Fibroblast of skin of back (primary cell): ENCODE measurements at regions not wholly inside any gene's neighbourhood (a gene's known extent, or its start where the extent isn't known, plus 50 kb on each side); places are given as distances from the start of the nearest gene placed in this dataset.
"Not testable (repeated sequence)": the region's sequence is repeated elsewhere in the genome, so short reads cannot be mapped to it uniquely, and the experiment has no call there.

Experiments used
- DNase-seq: peaks from one replicate; pipeline ENCODE4 v3.0.0-alpha.2; 2013

DNA sequence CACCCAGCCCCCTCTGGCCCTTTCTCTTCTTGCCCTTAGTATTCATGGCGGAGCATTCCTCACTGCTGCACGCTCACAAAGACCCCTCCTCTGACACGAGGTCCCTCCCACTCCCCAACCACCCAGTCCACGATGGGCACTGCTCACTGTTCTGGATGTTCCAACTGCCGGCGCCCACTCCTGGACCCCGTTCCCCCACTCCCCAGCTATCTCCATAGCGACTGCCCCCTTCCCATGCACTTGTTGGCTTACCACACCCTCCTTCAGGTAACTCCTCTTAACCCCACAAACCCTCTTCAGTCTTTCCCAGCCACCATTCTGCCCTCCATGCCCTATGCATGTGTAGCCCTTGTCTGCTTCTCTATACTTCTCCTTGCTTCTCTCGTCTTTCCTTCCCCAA is 961.5 kb upstream of the DEFB115 start:
- DNase-seq: not testable (repeated sequence)

DNA sequence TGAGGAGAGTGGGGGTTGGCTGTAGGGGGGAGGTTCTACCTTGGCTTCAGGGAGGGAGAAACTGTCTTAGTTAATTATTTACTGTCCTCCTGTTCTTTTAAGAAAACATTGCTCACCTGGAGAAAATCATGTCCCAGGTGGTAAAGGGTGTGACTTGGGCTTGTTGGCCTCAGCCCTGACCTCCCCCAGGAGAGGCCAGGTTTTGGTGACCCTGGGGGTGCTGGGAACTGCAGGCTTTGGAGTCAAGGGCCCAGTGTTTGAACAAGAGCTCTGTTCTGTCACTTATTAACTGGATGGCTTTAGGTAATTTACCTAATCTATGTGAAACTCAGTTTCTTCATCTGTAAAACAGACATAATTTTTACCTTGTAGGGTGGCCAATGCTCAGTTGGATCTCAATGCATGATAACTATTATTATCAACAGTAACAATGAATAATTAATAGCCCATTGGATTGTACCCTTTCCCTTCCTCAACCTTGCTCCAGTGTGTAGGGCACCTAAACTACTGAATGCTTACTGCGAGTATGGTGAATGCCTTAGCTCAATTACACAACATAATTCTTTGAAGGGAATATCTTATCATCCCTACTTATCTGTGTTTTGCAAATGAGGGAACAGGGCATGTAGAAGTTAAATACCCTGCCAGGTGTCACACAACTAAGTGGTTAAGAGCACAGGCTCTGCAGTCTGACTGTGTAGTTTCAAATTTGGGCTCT is 959.4 kb upstream of the DEFB115 start:
- not testable (repeated sequence) for DNase-seq

DNA sequence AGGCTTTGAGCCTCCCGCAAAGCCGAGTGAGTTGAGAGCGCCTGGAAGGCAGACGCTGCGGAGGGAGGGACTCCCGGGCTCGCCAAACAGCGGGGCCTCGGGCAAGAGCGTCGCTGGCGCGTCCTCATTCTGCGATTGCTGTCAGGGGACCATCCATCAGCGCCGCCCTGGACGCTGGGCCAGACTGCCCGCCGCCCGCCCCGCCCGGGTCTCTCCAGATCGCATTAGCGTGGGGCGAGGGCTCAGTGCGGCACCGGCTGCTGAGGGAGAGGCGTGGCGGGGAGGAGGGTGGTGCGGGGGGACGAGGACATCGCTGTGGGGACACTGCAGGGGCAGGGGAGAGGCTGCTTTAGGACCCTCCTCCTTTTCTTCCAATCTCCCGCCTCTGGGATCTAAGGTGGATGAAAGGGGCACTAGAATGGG is 957.2 kb upstream of the DEFB115 start:
- DNase-seq: not testable (repeated sequence)

DNA sequence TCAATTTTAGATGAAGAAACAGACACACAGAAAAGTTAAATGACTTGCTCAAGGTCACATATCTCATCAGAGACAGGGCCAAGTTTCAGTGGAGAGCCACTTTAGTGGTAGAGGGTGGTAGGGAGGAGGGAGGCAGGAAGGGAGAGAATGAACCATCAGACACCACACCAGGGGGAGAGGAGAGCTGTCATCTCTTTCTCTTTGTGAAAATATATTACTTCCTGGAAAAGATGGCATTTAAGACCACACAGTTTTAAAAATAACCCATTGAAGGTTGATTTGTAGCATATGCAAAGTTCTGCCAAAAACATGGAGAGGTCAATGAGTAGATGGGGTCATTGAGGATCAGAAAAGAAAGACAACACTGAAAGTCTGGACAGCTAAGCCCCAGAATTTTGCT is 954.7 kb upstream of the DEFB115 start:
- DNase-seq: not testable (repeated sequence)

DNA sequence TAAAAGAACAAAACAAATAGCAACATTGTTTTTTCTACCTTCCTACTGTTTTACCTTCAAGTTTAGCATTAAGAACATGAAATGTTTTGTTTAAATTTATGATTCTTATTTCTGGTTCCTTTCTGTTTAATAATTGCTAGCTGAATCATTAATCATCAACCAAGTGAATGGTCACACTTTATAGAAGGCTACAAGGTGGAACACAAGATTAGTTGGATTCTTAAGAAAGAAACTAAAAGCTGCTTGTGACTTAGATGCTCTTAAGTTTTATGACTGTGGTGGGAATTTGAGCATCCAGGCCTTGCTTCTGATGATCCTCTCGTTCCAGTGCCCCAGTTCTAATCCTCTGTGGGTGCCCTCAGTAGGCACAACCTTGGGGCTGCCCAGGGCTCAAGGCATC is 947.5 kb upstream of the DEFB115 start:
- DNase-seq: not testable (repeated sequence)

DNA sequence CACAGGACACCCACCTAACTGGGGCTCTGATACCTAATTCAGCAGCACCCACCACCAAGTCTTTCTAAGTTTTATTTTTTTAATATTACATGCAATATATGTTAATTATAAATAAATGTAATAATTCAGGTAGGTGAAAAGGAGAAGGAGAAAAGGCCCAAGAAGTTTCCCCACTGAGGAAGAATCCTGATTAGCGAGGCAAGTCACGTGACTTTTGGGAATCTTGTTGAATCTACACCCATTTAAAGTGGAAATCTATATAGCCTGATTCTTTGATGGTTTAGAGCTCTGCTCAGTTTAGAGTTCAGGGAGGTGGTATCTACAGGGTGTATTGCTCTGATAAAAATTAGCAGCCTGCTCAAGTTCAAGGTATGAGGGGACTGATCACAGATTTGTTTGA is 947.1 kb upstream of the DEFB115 start:
- DNase-seq: not testable (repeated sequence)

DNA sequence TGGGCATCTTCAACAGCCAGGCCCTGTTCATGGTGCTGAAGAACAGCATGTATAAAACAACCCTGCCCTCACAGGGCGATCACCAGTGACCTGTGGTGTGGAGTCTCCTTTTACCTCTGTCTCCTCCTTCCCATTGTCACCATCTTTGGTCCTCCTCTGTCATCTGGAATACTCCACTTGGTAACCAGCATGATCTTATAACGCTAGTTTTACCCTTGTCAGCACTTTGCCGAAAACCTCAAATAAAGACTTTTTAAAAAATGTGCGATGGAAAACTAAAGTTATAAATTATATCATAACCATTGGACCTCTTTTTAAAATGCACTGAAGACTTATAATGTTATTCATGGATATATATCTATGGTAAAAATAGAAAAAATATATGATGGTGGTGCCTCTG is 945.2 kb upstream of the DEFB115 start:
- not testable (repeated sequence) for DNase-seq

DNA sequence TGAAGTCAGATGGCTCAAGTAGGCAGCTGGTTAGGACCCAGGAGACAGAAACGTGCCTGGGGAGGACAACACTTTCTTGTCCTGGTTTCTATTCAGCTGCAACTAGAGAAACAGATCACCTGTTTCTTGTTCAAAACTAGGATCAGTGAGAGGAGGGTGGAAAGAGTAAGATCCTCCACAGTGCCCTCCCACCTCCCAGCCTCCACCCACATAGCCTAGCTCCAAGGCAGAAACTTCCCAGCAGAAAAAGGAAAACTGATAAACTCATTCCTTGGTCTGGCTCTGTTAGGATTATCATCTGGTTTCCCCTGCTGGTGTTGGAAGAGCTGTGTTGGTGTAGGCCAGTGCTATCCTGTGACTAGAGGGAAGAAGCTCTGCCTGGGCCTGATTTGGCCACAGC is 943.8 kb upstream of the DEFB115 start:
- DNase-seq: not testable (repeated sequence)

DNA sequence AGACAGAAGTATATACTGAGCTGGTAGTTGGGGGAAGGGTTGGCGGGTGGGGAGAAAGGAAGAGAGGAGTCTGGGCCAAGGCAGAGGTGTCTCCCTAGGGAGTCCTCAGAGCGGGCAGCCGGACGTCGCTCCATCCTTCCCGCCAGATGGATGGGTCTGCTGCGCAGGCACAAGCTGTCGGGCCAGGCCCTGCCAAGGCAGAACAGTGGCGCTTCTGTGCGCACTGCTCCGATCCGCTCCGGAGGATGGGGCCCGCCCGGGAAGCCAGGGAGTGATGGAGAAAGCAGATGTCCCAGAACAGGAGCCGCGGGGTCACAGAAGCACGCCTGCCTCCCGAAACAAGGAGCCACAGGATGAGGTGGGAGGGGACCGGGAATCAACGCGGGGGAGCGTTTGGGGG is 941.4 kb upstream of the DEFB115 start:
- not testable (repeated sequence) for DNase-seq

DNA sequence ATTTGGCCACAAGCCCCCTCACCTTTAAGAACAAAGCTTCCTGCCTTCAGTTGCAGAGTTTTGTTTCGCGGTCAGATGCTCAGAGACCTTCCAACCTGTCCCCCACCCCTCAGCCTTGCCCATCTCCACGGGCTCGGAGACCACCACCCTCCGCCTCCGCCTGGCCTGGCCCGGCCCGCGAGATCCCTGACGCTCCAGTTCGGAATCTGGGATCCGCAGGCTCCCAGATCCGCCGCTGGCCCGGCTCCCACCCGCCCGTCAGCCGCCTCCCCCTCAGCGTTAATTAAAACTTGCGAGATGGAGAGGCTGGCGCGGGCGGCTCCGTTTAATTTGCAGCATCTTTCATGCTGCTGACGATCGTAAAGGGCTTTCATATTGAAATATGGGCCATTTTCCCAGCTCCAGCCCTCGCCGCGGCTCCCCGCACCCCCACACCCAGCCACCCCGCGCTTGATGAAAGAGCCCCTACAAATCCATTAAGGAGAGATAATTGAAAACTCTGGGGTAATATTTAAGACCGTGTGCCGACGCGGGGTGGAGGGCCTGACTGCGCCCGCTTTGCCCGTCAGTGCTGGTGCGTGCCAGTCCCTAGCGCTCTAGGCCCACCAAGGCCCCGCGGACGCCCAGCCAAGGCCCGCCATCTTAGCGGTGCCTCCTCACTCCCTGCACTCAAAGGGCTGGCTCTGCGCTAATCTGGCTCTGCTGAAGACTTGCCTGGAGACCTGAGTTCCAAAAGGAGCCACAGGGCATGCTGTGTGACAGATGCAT is 940.7 kb upstream of the DEFB115 start:
- DNase-seq: not testable (repeated sequence)

DNA sequence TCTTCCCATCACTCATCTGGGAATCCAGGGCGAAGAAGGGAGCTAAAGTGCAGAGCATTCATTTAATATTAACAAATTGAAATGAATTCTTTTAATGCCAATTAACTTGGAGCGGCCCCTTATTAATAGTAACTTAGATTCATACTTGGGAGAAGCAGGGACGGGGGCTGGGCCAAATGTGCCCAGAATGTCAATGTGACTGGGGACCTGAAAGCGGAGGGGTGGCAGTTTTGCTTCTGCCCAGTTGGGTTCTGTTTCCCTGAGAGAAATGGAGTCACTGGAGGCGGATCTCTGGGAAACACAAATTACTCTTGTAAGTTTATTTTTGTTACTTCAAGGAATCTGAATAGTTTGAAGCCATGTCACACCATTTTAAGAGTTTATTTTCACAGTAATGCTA is 923.7 kb upstream of the DEFB115 start:
- not testable (repeated sequence) for DNase-seq

DNA sequence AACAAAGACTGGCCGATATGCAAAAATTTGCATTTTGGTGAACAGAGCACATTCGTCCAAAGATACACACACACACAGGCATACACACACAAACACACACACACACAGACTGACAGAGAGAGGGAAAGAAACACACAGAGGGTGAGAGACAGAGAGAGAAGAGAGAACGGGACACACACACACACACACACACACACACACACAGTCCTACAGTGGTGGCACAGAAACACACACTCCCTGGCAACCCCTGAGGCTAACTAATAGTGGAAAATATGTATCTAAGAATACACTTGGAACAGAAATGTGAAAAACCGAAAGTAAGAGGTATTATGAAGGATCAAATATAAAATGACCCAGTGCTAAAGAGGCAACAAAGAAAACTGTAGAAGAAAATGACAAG is 919.9 kb upstream of the DEFB115 start:
- DNase-seq: not testable (repeated sequence)

DNA sequence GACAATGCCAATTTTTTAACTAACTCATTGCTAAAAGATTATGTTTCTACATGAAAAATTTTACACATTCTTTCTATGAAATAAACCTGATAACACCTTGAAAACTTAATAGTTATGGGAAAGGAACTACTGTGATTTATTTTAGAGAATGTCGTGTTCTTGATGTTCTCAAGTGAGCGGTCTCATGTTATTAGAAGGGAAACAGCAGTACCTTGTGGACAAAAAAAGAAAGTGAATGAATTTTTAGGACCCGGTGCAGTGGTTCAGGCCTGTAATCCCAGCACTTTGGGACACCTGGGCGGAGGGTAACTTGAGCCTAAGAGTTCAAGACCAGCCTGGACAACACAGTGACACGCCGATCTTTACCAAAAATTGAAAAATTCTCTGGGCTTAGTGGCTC is 908.5 kb upstream of the DEFB115 start:
- DNase-seq: not testable (repeated sequence)

DNA sequence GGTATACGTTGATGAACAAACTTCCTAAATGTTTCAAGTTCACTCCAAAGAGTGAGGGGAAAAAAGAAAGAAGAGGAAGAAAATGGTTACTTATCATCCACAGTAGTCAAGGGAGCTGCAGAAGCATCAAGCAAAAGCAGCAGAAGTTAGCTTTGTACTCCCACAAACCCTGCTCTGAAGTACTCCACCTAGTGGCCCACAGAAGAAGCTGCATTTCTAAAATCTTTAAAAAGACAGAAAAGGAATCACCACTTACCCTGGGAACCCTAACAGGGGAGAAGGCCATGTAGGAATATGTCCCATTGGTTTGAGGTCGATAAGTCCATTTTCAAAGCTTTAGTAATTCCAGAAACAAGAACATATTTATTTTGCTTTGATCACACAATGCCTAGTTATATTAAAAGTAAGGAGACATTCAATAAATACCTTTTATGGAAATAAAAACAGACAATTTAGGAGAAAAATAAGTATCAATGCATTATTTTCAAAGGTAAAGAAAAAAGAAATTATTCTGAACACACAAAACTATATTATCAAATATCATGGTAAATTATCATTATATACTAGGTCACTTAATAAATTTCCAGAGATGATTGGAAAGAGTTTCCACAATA is 900.5 kb upstream of the DEFB115 start:
- not testable (repeated sequence) for DNase-seq

DNA sequence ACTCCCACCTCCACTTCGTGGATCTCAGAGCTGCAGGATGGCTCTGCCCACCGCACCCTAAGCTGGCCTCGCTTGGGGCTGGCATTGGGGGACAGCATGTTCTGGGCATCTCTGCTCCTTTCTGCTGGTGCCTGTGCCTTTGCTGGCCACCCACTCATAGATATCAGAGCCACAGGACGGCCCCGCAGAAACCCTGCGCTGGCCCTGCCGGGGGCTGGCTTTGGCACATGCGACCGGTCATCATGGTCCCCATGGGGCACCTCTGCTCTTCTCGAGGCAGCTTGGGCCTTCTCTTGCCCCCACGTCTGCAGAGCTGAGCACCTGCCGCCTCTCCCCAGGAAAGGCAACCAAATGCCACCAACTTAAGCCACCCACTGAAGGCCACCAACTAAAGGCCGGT is 895.7 kb upstream of the DEFB115 start:
- DNase-seq: not testable (repeated sequence)

DNA sequence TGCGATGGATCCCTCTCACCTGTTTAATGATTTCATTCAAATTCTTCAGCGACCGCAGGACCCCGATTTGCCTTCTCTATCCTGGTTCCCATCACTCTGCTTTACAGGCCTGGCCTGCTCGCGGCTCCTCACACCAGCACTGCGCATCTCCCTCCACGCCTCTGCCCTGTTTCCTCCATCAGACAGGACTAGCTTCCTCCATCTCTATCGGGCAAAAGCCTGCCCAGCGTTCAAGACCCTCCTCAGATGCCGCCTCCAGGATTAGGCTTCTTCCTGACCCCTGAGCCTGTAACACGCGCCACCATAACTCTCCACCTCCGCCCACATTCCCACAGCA is 881.1 kb upstream of the DEFB115 start:
- not testable (repeated sequence) for DNase-seq

DNA sequence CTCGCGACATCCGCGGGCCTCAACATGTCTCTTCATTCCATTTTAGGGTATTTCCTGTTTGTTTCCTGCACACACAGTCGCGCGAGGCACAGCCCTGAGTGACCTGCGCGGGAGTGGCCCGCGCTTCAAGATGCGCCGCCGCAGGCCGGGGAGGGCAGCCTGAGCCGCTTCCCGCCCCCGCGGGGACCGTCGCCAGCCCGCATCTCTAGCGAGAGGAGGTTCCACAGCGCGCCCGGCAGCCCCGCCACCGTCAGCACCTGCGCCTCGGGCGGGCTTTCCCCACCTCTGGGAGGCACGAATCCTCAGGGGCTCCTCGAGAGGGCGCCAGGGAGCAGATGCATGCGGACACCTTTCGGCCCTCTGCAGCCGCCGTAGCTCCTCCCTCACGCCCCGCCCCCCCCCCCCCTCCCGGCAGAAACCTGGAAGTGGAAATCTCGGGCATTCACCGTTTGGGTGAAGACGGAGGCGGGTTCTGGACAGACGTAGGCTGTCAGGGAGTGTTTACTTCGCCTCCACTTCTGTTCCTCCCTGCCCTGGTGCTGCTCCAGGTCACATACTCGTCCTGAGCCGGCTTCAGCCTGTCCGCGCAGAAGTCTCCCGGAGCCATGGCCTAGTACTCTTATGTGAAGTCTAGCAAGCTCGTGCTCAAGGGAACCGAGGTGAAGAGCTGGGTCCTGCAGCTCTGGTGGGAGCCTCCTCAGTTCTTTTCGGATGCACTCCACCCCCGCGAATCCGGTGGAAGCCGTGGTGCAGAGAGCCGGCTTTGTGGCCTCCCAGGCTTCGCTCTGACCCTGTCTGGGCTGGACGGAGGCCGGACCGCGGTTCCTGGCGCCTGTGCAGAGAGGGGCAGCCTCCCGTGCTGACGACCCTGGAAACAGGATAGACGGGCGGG is 880.5 kb upstream of the DEFB115 start:
- peak; percentile 82 for DNase-seq

DNA sequence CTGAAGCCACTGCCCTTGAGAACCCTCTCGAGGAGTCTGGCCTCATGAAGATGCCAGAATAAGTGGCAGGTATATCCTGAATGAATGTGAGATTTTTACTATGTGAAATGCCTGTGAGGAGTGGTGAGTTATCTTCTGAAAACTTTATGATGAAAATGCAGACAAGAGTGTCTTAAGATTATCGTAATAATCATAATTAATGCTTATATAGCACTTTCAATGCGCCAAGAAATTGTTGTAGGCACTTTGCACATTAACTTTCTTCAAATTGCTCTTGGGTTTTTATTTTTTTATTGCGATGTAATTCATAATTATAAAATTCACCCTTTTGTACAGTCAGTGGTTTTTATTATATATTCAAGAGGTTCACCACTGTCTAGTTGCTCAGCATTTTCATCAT is 879.1 kb upstream of the DEFB115 start:
- not testable (repeated sequence) for DNase-seq

DNA sequence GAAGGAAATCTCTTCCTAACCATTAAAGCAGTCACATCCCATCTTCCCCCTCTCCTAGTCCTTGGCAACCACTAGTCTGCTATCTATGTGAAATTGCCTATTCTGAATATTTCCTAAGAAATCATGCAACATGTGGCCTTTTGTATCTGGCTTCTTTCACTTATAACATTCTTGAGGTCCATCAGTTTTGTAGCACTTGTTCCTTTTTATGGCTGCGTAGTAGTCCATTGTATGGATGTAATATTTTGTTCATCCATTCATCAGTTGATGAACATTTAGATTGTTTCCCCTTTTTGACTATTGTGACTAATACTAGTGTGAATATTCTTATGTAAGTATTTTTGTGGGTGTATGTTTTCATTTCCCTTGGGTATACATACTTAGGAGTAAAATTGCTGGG is 878.7 kb upstream of the DEFB115 start:
- DNase-seq: not testable (repeated sequence)

DNA sequence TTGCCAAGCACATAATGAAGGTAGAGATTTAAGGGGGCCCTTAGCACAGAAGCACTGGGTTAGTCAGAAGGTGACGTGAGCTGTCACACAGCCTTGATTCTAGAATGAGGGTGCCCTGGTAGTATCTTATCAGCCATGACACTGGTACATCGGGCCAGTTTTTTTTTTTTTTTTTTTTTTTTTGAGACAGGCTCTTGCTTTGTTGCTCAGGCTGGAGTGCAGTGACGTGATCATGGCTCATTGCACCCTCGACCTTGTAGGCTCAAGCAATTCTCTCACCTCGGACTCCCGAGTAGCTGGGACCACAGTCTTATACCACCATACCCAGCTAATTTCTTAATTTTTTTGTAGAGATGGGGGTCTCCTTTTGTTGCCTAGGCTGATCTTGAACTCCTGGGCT is 872.6 kb upstream of the DEFB115 start:
- DNase-seq: not testable (repeated sequence)

DNA sequence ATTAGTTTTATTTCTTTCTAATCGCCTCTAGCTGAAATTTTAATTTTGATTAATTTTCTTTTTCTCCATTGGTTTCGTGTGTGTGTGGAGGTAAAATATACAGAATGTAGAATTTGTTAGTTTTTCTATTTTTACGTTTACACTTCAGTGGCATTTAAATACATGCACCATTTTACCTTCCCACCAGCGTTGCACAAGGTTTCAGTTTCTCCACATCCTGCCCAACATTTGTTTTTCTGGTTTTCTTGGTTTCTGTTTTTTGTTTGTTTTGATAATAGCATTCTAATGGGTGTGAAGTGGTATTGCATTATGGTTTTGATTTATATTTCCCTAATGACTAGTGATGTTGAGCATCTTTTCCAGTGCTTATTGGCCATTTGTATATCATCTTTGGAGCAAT is 871.4 kb upstream of the DEFB115 start:
- not testable (repeated sequence) for DNase-seq

DNA sequence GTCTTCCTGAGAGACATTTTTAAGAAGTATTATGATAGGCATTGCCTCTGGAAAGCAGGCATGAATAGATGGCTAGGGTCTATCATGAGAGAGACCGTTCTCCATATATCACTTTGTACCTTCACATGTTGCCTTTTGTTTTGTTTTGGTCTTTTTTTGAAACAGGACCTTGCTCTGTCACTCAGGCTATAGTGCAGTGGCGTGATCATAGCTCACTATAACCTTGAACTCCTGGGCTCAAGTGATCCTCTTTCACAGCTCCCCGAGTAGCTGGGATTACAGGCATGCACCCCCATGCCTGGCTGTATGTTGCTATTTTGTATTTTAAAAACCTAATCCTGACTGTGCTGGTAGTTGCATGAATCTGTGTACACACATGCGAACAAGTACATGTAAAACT is 869.6 kb upstream of the DEFB115 start:
- not testable (repeated sequence) for DNase-seq

DNA sequence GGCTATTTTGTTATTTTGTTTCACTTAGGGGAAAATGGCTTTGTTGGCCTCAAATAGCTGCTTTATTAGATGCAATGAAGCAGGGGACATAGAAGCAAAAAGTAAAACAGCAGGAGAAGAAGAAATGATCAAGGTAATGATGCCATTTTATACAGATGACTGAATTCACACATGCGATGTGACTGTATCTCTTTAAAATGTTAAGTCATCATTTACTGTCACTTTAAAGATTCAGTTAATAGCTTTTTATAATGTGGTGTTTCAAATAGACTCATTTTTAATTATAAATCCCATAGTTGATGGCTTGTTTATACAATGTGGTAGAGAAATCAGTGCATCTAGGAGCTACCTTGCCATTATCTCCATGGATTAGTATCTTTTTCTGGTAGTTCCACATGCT is 863.9 kb upstream of the DEFB115 start:
- DNase-seq: not testable (repeated sequence)
